ENCODE measurements at regions not wholly inside any gene's neighbourhood (a gene's known extent, or its start where the extent isn't known, plus 50 kb on each side); places are given as distances from the start of the nearest gene placed in this dataset.

DNA sequence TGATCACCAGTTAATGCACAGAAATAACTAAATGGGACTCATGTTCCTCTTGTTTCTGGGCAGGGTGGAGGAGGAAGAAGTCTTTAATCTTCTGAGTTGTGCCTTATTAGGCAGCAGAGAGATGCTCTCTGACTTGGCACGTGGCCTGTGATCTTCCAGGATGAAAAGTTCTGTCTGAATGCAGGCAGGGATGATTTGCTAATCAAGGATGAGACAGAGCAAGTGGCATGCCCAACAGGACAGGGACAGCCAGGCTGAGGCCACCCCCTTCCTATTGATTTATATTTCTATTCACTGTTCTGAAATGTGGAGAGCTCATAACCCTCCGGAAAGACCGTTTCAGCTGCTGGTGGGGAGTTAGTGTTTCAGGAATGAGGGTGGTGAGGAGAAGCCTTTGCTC, 477.8 kb upstream of the CAMK1G start:
- no peaks in the 10 kb centered on the region for H3K36me3 ChIP-seq (ENCODE audit: insufficient read depth, low read length)
- H3K9me3 Mint-ChIP-seq: no peaks in the 10 kb centered on the region
- H3K4me1 ChIP-seq (ENCODE audit: insufficient read depth, low read length): no peaks in the 10 kb centered on the region
- no peaks in the 10 kb centered on the region for H3K27me3 ChIP-seq (ENCODE audit: control insufficient read depth in 1 of 2, insufficient read depth in 2 of 2, low read length in 2 of 2)
- DNase-seq: no peak
- intact Hi-C loops (cut with DNase I, micrococcal nuclease): no loop called here
- H3K9me3 ChIP-seq (ENCODE audit: control insufficient read depth in 1 of 2, insufficient read depth in 1 of 2, low read length in 2 of 2): no peaks in the 10 kb centered on the region
- no peak overlapping the region for H3K27ac Mint-ChIP-seq
- ChIA-PET POLR2A (no interaction called here), CTCF (no interaction called here)
- no peaks in the 10 kb centered on the region for H3K36me3 Mint-ChIP-seq (ENCODE audit: low read depth)
- no peak overlapping the region for H3K4me3 ChIP-seq (ENCODE audit: low read length)
- TF ChIP-seq, protein P1, sequence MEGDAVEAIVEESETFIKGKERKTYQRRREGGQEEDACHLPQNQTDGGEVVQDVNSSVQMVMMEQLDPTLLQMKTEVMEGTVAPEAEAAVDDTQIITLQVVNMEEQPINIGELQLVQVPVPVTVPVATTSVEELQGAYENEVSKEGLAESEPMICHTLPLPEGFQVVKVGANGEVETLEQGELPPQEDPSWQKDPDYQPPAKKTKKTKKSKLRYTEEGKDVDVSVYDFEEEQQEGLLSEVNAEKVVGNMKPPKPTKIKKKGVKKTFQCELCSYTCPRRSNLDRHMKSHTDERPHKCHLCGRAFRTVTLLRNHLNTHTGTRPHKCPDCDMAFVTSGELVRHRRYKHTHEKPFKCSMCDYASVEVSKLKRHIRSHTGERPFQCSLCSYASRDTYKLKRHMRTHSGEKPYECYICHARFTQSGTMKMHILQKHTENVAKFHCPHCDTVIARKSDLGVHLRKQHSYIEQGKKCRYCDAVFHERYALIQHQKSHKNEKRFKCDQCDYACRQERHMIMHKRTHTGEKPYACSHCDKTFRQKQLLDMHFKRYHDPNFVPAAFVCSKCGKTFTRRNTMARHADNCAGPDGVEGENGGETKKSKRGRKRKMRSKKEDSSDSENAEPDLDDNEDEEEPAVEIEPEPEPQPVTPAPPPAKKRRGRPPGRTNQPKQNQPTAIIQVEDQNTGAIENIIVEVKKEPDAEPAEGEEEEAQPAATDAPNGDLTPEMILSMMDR (IDR thresholded peaks at IDR 0.05): no peak
- no peaks in the 10 kb centered on the region for H3K4me1 Mint-ChIP-seq (ENCODE audit: low read depth)
- no peak for ATAC-seq (ENCODE audit: poor library complexity)
- peaks cover 4% of the 10 kb centered on the region for H3K27me3 Mint-ChIP-seq
- no peak overlapping the region for H3K27ac ChIP-seq (ENCODE audit: low read depth in 1 of 2, low read length in 2 of 2)
- no peak overlapping the region for H3K4me3 Mint-ChIP-seq

DNA sequence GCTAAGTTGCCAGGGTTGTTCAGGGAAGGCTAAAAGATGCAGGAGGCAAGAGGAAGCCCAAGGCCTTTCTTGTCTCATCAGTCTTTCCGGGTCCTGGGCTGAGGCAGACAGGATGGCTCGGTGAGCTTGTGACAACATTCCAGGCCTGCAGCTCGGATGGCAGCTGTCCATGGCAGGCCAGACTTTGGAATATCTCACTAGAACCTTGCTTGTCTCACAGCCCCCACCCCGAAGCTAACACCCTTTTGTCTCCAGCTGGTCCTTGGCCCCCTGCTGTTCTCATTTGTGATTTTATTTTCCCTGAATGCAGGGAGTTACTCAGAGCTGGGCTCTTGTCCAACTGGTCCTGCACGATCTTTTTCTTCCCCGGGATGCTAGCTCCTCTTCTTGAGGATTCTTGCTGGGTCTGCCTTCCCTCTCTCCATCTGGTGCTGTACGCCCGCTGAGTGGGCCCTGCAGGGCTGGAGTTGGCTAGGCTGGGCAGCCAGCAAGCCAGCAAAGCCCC, 477.2 kb upstream of the CAMK1G start:
- H3K4me3 ChIP-seq (ENCODE audit: low read length): no peak overlapping the region
- H3K27ac ChIP-seq (ENCODE audit: low read depth in 1 of 2, low read length in 2 of 2): no peak overlapping the region
- Mint-ChIP-seq H3K27me3 (peaks cover 4% of the 10 kb centered on the region), H3K4me3 (no peak overlapping the region), H3K4me1 (ENCODE audit: low read depth) (no peaks in the 10 kb centered on the region), H3K27ac (no peak overlapping the region), H3K9me3 (no peaks in the 10 kb centered on the region), H3K36me3 (ENCODE audit: low read depth) (no peaks in the 10 kb centered on the region)
- DNase-seq (no peak), ATAC-seq (ENCODE audit: poor library complexity) (no peak)
- intact Hi-C loops (cut with DNase I, micrococcal nuclease): no loop called here
- H3K9me3 ChIP-seq (ENCODE audit: control insufficient read depth in 1 of 2, insufficient read depth in 1 of 2, low read length in 2 of 2): no peaks in the 10 kb centered on the region
- TF ChIP-seq, protein P1 (IDR thresholded peaks at IDR 0.05): no peak
- H3K27me3 ChIP-seq (ENCODE audit: control insufficient read depth in 1 of 2, insufficient read depth in 2 of 2, low read length in 2 of 2): no peaks in the 10 kb centered on the region
- ChIA-PET POLR2A (no interaction called here), CTCF (no interaction called here)
- no peaks in the 10 kb centered on the region for H3K4me1 ChIP-seq (ENCODE audit: insufficient read depth, low read length)
- no peaks in the 10 kb centered on the region for H3K36me3 ChIP-seq (ENCODE audit: insufficient read depth, low read length)

DNA sequence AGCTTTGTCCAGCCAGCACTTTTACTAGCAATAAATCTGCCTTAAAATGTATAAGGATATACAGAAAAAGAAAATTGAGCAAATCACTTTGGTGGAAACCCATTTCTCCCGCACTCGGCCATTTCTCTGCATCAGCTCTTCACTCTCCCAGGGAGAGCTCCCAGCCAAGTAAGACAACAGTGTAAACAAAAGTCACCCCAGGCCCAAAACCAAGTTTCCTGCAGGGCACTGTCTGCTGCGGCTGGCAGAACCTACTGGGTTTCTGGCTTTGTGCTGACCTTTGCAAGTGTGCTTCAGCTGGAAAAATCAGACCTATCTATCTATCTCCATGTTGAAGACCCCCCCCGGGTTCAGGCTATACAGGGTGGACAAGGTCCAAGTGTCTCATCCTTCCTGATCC, 476.7 kb upstream of the CAMK1G start:
- ChIA-PET CTCF (no interaction called here), POLR2A (no interaction called here)
- Histone ChIP-seq H3K9me3 (ENCODE audit: control insufficient read depth in 1 of 2, insufficient read depth in 1 of 2, low read length in 2 of 2) (no peaks in the 10 kb centered on the region), H3K27me3 (ENCODE audit: control insufficient read depth in 1 of 2, insufficient read depth in 2 of 2, low read length in 2 of 2) (no peaks in the 10 kb centered on the region), H3K4me3 (ENCODE audit: low read length) (no peak overlapping the region), H3K27ac (ENCODE audit: low read depth in 1 of 2, low read length in 2 of 2) (no peak overlapping the region), H3K36me3 (ENCODE audit: insufficient read depth, low read length) (no peaks in the 10 kb centered on the region), H3K4me1 (ENCODE audit: insufficient read depth, low read length) (no peaks in the 10 kb centered on the region)
- Mint-ChIP-seq H3K27ac (no peak overlapping the region), H3K4me3 (no peak overlapping the region), H3K9me3 (no peaks in the 10 kb centered on the region), H3K36me3 (ENCODE audit: low read depth) (no peaks in the 10 kb centered on the region), H3K27me3 (peaks cover 4% of the 10 kb centered on the region), H3K4me1 (ENCODE audit: low read depth) (no peaks in the 10 kb centered on the region)
- ATAC-seq (ENCODE audit: poor library complexity) (no peak), DNase-seq (no peak)
- intact Hi-C loops (cut with DNase I, micrococcal nuclease): no loop called here
- TF ChIP-seq, protein P1 (IDR thresholded peaks at IDR 0.05): no peak
